Inflammatory macrophage treated with lipopolysaccharide for 1 hour (primary cell): ENCODE measurements at regions not wholly inside any gene's neighbourhood (a gene's known extent, or its start where the extent isn't known, plus 50 kb on each side); places are given as distances from the start of the nearest gene placed in this dataset.

ENCODE experiments used
- DNase-seq, 2 donors: peaks; one replicate each; pipeline ENCODE4 v3.0.0-alpha.2; 2020 to 2022

- no peak for DNase-seq
Measured at GRCh38 chr5:12467799-12468198, 563.6 kb upstream of the CTNND2 start.

- DNase-seq: no peak
Measured at GRCh38 chr5:12460493-12461261, 556.4 kb upstream of the CTNND2 start.

GRCh38 chr5:12459326-12459725, 555.1 kb upstream of the CTNND2 start:
- DNase-seq: no peak

- DNase-seq: no peak
Measured at GRCh38 chr5:12419075-12419474, 514.8 kb upstream of the CTNND2 start.

GRCh38 chr5:12413585-12413984, 509.3 kb upstream of the CTNND2 start:
- no peak for DNase-seq

GRCh38 chr5:12413075-12413474, 508.8 kb upstream of the CTNND2 start:
- DNase-seq: no peak

- DNase-seq: no peak
Measured at GRCh38 chr5:12399868-12400267, 495.6 kb upstream of the CTNND2 start.

- DNase-seq: no peak
Measured at GRCh38 chr5:12392246-12392645, 488.0 kb upstream of the CTNND2 start.

- DNase-seq: no peak
Measured at GRCh38 chr5:12385095-12385494, 480.8 kb upstream of the CTNND2 start.

- DNase-seq: no peak
Measured at GRCh38 chr5:12384005-12384404, 479.8 kb upstream of the CTNND2 start.

GRCh38 chr5:12367973-12368372, 463.7 kb upstream of the CTNND2 start:
- no peak for DNase-seq

- DNase-seq: no peak
Measured at GRCh38 chr5:12360218-12360617, 456.0 kb upstream of the CTNND2 start.

GRCh38 chr5:12358371-12359090, 454.3 kb upstream of the CTNND2 start:
- no peak for DNase-seq

- no peak for DNase-seq
Measured at GRCh38 chr5:12357626-12358025, 453.4 kb upstream of the CTNND2 start.

GRCh38 chr5:12354686-12355085, 450.4 kb upstream of the CTNND2 start:
- no peak for DNase-seq

GRCh38 chr5:12343558-12343957, 439.3 kb upstream of the CTNND2 start:
- no peak for DNase-seq

- no peak for DNase-seq
Measured at GRCh38 chr5:12335938-12336337, 431.7 kb upstream of the CTNND2 start.

GRCh38 chr5:12332480-12332879, 428.2 kb upstream of the CTNND2 start:
- DNase-seq: no peak

GRCh38 chr5:12330993-12331588, 426.8 kb upstream of the CTNND2 start:
- DNase-seq: no peak

- no peak for DNase-seq
Measured at GRCh38 chr5:12330381-12330780, 426.1 kb upstream of the CTNND2 start.

GRCh38 chr5:12323637-12324229, 419.5 kb upstream of the CTNND2 start:
- DNase-seq: no peak

- no peak for DNase-seq
Measured at GRCh38 chr5:12322042-12322441, 417.8 kb upstream of the CTNND2 start.

- DNase-seq: no peak
Measured at GRCh38 chr5:12320331-12320730, 416.1 kb upstream of the CTNND2 start.

GRCh38 chr5:12316812-12317211, 412.6 kb upstream of the CTNND2 start:
- no peak for DNase-seq
